RCC 7860 (cell line): ENCODE measurements at regions not wholly inside any gene's neighbourhood (a gene's known extent, or its start where the extent isn't known, plus 50 kb on each side); places are given as distances from the start of the nearest gene placed in this dataset.

Experiments
- DNase-seq: peaks from one replicate; pipeline ENCODE4 v3.0.0-alpha.2; 2015; ENCODE audit warnings: low spot score
- FAIRE-seq: peaks from 2 replicates; lab custom pipeline; 2012; peaks lifted over from hg19 to GRCh38; lab: Jason Lieb, UNC

DNA sequence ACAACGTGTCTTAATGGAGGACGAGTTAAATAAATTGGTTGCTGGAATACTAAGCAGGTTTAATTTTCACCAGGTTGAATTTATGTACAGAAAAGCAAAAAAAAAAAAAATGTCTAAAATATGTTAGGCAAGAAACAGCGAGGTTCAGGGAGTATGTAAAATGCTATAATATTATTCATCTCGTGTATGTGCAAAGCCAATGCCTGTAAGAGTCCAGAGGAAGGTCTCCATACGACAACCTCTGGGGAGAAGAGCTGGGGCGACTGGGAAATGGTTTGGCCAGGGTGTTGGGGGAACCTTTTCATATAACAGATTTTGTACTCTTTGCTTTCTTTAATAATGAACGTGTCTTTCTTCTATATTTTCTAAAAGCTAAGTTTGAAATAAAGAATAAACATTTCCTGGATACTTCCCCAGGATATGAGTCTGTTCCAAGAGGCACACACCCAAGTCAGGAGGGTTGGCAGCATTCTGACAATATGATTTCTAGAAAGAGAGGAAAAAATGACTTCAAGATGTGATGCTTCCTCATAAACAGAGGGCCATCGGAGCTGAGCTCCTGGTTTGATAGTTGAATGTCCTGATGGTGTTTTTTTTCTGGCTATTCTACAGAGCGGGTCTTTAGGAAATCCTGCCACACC is 208.6 kb upstream of the MGMT start:
- DNase-seq (no peak), FAIRE-seq (no peak)

DNA sequence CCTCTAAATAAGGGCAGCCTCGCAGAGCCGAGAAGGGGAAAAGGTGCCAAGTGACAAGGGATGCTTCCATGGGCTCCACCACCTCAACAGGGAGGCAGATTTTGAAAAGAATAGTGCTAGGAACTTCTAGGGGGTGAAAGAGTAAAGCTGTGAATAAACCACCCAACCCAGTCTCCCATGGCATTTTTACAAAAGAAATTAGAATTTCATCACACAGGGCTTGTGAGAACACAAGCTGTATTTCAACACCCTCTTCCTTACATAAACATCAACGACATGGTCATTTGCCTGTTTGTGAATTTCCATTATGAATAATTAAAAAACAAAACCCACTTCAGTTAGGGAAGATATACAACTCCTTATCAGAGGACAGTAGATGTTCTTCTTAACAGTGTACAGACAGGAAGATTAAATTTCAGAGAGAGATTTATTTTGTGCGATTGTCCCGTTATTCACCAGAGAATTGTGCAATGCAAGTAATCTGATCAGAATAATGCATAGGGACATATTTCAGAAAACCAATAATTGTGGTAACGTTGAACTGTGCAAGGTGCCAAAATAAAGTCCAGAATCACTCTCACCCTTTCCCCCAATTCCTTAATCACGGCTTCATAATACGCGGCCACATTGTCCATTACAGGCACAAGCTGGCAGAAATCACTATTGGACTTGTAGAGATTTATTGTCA is 207.8 kb upstream of the MGMT start:
- no peak for FAIRE-seq
- no peak for DNase-seq

DNA sequence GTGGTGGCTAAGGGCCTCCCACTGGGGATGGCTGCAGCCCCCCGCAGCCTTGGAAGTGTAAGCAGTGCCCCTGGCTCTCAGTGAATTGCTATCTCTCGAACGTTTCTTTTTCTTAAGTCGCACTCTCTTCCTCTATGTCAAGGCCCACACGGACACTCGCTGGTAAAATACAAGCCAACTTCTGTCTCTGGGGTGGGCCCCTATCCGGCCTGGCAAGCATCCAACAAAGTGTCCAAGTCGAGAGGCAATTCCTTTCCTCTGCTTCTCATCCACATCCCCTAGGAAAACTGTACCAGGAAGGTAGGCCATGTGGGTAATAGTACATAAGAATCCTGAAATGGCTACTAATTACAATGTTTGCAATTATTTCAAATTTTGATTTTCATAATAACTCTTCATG is 194.9 kb upstream of the MGMT start:
- no peak for DNase-seq
- FAIRE-seq = no peak

DNA sequence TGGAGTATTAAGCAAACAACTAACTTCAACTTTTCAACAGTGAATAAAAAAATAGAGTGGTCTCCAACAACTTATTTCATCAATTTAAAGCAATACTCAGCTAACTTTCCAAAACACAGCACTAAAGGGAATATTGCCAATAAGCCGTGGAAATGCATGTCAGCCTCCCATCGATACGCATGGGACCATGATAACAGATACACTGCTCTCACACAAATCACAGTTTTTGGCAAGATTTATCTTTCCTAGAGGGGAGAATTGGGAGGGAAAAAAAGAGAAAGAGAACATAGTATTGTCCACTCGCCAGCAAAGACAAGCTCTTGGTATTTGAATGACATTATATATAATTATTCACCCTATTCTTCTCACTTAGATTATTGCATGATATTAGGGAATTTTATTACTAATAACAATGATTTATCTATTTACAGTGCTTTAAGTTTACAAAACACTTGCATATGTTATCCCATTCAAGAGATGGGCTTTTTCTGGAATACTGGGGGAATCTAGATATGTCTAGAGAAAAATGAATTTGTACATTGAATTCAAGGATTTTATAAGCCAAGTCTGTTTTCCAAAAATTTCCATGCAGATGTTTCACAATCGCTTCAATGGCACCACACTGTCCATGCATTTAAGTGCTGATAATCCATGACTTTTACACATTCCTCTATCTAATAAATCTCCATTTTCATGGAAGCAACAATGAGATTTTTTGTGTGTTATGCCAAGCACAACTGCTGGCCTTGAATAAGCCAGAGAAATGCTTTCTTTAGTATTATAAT is 194.0 kb upstream of the MGMT start:
- DNase-seq (no peak), FAIRE-seq (no peak)

DNA sequence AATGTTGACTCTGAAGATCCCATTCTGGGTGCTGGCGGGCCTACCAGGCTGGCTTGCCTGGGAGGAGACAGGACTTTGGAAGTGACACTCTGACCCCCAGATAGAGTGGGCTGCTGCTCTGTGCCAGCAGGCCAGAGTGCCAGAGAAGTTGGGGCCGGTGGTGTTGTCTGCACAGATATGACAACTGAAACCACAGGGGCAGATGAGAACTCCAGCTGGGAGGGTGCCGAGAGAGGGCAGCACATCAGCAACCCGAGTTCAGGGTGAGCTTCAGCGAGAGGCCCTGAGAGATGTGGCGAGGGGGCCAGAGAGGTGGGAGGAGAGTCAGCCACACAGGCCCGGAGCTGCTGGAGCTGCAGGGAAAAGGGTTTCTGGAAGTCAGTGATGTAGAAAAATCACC is 193.2 kb upstream of the MGMT start:
- DNase-seq (no peak), FAIRE-seq (no peak)

DNA sequence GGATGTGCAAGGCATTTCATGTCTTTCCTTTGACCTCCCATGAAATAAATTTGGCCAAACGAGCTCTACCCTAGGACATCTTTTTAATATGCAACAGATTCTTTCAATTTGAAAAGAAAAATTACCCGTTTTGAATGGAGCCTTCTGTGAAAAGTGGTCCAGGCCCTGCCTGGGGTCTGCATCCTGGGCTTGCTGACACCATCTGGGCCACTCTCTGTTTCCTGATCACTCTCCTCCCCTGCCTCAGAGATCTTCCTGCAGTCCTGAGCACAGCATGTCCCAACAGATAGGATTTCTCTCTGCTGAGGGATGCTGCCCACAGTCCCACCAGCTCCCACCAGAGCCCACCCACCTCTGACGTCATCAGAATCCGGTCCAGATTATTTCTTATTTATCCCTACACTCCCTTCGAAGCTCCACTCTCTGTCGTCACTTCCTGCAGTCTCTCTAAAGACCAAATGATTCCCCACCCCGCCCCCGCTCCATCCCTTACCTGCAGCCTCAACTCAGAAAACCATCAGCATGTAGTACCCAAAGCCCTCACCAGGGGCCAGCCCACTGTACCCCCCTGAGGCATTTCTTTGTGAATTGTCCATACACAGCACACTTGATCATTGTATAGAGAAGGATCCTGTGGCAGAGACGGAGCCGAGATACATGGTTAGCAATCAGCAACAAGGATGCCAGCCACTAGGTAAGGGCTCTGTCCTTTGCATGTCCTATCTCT is 192.1 kb upstream of the MGMT start:
- FAIRE-seq (no peak), DNase-seq (no peak)

DNA sequence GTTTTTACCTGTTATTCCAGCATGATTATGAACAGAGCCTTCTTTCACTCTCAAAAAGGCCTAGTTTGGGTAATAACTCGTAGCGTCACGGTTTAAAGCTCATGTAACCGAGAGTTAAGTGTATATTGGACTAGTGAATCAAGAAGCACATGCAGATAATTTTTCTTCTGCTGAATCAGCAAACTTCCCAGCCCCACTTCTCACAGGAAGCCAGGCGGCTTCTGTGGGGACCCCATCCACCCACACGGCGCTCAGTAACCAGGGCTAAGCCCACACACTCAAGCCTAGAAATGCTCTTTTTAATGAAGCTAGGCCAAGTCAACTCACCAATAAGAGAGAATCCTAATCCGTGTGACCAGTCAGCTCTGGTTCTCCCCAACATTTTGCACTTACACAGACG is 191.2 kb upstream of the MGMT start:
- FAIRE-seq (no peak), DNase-seq (no peak)

DNA sequence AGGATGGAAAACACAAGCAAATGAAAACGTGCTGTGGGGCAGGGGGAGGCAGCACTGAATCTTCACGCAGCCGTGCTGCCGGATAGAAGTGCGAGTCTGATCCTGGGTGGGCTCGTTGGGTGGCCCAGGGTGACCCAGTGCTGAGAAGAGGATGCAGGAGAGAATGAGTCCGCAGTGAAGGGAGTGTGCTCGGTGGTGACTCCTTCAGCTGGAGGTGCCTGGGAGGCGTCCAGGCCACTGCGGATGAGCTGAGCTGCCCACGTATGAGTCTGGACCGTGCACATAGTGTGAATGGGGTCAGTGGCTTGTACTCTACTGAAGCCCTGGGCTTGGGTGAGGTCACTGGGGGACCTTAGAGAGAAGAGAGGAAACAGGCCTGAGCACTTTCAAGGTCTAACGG is 190.0 kb upstream of the MGMT start:
- DNase-seq = no peak
- FAIRE-seq = no peak

DNA sequence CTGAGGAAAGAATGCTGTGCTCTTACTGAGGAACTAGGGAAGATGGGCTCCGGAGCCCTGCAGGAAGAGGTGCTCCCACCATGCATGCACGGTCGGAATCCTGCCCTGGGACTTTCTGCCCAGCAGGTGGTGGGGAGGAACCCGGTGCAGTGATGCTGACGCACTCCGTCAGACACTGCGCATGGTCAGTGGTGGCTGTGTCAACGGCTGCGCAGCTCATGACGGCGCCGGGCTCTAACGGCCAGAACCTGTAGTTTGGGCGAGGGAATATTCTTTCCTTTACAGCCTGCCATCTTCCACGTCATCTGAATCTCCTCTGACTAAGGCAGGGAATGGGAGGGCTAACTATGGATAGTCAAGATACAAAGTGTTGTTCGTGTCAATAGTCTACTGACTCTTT is 189.2 kb upstream of the MGMT start:
- FAIRE-seq = no peak
- DNase-seq = no peak

DNA sequence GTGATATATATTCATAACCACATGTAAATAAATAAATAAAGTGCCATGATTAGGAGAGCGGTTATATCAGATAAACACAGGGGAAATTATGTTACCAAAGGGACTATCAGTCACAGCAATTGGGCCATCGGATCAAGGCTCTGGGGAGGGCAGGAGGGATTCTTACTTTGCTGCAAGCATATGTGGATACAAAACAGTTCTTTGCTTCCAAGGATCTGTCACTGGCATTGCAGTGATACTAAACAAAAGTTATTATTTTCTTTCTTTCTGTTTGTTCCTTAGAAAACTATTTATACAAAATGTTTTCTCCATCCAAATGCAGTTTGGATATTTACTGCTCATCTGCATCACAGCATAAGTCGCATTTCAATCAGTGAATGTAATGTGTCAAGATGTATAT is 188.4 kb upstream of the MGMT start:
- DNase-seq (no peak), FAIRE-seq (no peak)

DNA sequence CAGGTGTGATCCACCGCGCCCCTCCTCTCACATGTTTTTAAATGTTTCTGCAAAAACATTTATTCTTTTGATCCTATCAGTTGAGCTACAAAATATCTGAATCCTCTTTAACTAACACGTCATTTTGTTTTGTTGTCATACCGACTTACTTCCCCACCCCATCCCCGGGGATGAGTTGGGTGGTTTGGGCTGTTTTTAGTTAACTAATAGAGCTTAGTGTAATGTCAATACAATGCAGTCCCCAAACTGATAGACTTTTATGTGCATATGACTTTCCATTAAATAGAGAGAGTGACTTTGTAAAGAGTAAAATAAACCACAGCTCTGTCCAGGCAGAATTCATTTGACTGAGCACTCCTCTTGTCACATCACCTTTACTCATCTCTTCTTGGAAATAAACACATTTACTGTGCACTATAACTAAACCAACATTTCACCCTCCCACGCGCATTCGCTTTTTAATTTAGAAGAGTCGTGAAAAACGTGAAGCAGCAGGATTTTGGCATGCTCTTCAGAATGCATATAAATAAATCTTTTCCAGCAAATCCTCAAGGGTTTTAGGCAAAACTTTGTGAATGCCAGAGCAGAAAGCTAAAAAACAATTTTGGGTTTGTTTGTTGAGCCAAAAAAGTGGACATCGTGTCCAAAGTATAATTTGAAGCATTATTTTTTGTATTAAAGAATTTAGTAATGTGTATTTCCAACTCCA is 187.4 kb upstream of the MGMT start:
- FAIRE-seq (no peak), DNase-seq (no peak)

DNA sequence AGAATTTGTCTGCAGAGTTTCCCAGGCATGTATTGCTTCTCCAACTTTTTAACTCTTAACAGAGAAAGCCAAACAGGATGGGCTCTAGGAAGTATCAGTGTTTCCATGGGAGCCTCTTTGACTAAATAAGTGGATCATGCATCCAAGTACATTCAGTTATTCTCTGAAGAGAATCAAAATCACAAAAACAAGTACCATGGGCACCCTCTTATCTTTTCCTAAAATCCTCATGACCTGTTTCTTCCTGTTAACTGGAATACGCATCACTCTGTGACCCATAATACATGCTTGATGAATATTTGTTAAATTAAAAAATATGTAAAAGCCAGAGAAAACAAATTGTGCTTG is 186.9 kb upstream of the MGMT start:
- FAIRE-seq (no peak), DNase-seq (no peak)

DNA sequence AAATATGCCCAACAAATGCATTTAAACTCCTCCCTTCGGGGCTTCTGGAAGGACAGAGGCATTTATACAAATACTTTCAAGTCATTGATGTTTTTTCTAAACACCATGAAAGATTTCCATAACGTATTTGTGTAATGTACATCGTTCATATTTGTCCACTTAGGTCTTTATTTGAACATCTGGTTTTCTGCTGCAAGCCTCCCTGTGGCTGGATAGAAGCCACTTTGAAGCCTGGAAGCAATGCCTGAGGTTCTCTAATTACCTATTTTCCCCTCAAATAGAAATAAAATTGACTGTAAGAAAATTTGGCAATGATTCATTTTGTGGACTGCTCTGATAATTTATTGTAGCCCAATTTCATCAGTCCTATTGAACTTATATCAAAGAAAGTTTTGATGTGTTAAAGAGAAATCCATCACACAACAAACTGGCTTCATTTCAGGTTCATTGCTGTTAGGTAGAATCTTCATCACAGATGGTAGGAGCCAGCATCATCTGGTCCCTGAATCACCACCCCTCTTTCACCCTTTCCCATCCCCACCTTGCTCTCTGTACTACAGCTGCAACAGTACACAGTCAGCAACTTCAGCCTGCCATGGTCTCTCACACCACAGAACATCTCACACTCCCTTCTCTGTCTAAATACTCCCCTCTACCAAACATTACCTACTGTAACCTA is 186.0 kb upstream of the MGMT start:
- no peak for FAIRE-seq
- DNase-seq = no peak

DNA sequence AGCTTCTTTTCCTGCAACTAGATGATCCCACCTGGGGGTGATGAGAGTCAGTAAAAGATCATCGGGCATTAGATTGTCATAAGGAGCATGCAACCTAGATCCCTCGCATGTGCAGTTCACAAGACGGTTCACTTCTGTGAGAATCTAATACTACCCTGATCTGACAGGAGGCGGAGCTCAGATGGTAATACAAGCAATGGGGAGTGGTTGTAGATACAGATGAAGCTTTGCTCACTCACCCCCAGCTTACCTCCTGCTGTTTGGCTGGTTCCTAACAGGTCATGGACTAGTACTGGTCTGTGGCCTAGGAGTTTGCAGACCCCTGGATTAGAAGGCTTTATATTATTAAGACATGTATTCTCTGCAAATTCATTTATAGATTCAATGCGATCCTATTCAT is 181.6 kb upstream of the MGMT start:
- FAIRE-seq (no peak), DNase-seq (no peak)

DNA sequence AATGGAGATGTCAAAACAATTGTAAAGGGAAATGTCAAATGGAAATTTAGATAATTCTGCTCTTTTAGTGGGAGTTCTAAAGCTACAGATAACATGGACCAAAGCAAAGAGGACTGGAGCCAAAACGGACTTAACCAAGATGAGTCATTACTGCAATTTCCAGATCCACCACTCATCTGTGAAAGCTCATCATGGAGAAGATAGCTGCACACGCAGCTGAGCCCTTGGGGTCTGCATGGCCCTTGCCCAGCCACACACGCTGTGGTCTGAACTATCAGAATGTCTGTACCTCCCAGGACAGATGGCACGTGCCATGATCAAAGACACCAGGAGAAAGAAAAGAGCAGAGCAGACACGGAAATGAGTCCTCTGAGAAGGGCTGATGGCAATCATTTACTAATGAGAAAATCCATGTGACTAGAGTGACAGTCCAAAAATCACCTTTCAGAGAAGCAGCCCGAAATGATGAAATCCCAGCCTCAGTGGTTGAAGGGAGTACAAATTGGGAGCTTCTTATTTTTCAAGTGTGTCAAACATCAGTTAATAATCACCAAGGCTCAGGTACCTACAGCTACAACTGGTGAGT is 177.9 kb upstream of the MGMT start:
- no peak for DNase-seq

DNA sequence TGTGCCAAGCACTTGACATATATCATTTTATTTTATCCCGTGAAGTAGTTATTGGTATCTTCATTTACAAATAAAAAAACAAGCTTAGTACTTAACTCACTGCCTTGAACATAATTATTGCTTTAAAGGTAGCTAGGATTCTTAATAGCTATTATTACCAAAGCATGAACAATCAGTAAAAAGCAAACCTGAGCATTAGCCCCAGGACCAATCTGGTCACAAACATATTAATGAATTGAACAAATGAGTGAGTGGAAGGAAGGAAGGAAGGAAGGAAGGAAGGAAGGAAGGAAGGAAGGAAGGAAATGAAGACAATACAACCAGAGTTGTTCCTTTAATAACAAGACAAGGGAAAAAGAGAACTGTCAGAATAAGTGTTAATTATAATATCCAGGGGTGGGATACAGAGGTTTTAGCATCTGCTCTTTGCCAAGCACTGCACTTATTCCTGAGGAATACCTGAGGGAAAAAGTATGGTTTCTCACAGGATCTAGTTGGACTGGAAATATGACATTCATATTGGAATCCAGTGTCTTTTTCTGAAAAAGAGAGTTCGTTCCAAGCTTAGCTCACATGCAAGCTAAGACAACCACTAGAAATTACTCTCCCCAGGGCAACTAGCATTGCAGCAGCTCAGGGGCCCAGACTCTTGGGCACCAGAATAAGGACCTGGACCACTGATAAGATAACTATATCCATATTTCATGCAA is 172.9 kb upstream of the MGMT start:
- no peak for FAIRE-seq
- DNase-seq = no peak

More for the DNA sequence above, 177.9 kb upstream of the MGMT start:
- FAIRE-seq = no peak

DNA sequence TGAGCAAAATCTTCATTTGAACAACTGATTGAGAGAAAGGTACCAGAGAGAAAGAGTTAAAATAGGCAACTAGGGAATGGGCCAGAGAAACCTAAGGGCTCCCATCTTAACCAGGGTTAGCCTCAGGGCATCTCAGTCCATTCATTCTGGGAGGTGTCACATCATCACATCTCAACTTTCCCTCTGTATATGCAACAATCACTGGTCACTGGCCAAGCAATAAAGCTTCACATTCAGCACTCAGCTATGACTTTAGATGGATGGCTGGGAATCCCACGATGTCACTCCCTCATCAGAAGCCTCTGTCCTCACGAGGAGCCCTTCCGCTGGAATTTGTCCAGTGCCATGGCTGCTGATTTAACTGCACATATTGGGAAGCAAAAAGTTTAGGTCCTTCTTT is 172.1 kb upstream of the MGMT start:
- FAIRE-seq (no peak), DNase-seq (no peak)

DNA sequence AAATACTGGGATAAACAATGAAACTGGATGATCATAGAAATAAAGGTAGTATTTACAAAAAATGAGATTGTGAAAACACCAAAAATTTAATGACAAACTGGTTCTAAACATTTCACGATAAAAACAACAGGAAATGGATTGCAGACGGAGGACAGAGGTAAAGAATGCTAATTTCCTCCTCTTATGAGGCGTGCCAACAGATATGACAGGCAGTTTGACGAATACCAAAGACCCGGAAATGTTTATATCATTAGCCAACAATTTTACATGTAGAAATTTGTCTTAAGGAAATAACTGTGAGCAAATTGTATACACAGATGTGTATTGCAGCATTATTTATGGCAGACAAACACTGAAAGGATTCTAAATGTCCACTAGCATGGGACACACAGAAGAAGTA is 162.0 kb upstream of the MGMT start:
- FAIRE-seq (no peak), DNase-seq (no peak)

DNA sequence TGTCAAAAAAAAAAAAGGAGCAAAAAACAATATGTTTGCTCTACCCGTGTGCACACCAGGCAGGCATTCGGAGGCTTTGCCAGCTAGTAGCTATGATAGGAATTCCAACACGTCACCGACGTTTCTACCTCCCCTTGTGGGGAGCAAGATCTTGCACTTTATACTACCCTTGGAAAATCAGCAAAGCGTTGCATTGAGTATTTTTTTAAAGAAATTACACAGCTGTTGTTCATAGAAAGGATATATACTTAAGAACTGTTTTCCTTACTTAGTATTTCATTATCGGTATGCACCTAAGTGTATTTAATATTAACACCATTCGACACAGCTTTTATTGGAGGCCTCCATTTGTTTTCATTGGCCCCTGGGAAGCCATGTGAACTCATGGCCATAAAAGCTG is 159.9 kb upstream of the MGMT start:
- FAIRE-seq = no peak
- DNase-seq = no peak
